ENCODE measurements at regions not wholly inside any gene's neighbourhood (a gene's known extent, or its start where the extent isn't known, plus 50 kb on each side); places are given as distances from the start of the nearest gene placed in this dataset.
"Not testable (repeated sequence)": the region's sequence is repeated elsewhere in the genome, so short reads cannot be mapped to it uniquely, and the experiment has no call there.

GRCh38 chr15:26045516-26045915 lies 182.4 kb upstream of the ATP10A start:
- H3K4me3 ChIP-seq (ENCODE audit: low read depth, low read length): no peak overlapping the region
- no peak for DNase-seq (ENCODE audit: low read depth)
- no peak for TF ChIP-seq MAX (IDR thresholded peaks at IDR 0.05; ENCODE audit: low read depth, low read length)
- no peak for TF ChIP-seq POLR2A (IDR thresholded peaks at IDR 0.05; ENCODE audit: extremely low read depth, insufficient read length)
- TF ChIP-seq MYC (IDR thresholded peaks at IDR 0.05; ENCODE audit: low read depth, low read length): no peak
- TF ChIP-seq CTCF (IDR thresholded peaks at IDR 0.05; ENCODE audit: low read depth, low read length): no peak

GRCh38 chr15:26043018-26043417 lies 179.9 kb upstream of the ATP10A start:
- TF ChIP-seq POLR2A (IDR thresholded peaks at IDR 0.05; ENCODE audit: extremely low read depth, insufficient read length) (no peak), MAX (IDR thresholded peaks at IDR 0.05; ENCODE audit: low read depth, low read length) (no peak), MYC (IDR thresholded peaks at IDR 0.05; ENCODE audit: low read depth, low read length) (no peak), CTCF (IDR thresholded peaks at IDR 0.05; ENCODE audit: low read depth, low read length) (no peak)
- no peak overlapping the region for H3K4me3 ChIP-seq (ENCODE audit: low read depth, low read length)
- no peak for DNase-seq (ENCODE audit: low read depth)

- no peak overlapping the region for H3K4me3 ChIP-seq (ENCODE audit: low read depth, low read length)
- TF ChIP-seq MYC (IDR thresholded peaks at IDR 0.05; ENCODE audit: low read depth, low read length): no peak
- TF ChIP-seq POLR2A (IDR thresholded peaks at IDR 0.05; ENCODE audit: extremely low read depth, insufficient read length): no peak
- TF ChIP-seq CTCF (IDR thresholded peaks at IDR 0.05; ENCODE audit: low read depth, low read length): no peak
- TF ChIP-seq MAX (IDR thresholded peaks at IDR 0.05; ENCODE audit: low read depth, low read length): no peak
- no peak for DNase-seq (ENCODE audit: low read depth)
These were observed 175.6 kb upstream of the ATP10A start for GRCh38 chr15:26038693-26039092.

- no peak for TF ChIP-seq MYC (IDR thresholded peaks at IDR 0.05; ENCODE audit: low read depth, low read length)
- TF ChIP-seq CTCF (IDR thresholded peaks at IDR 0.05; ENCODE audit: low read depth, low read length): no peak
- no peak for TF ChIP-seq MAX (IDR thresholded peaks at IDR 0.05; ENCODE audit: low read depth, low read length)
- no peak for TF ChIP-seq POLR2A (IDR thresholded peaks at IDR 0.05; ENCODE audit: extremely low read depth, insufficient read length)
- H3K4me3 ChIP-seq (ENCODE audit: low read depth, low read length): no peak overlapping the region
- DNase-seq (ENCODE audit: low read depth): no peak
These were observed 174.2 kb upstream of the ATP10A start for GRCh38 chr15:26037369-26037768.

- no peak for TF ChIP-seq MYC (IDR thresholded peaks at IDR 0.05; ENCODE audit: low read depth, low read length)
- no peak for TF ChIP-seq POLR2A (IDR thresholded peaks at IDR 0.05; ENCODE audit: extremely low read depth, insufficient read length)
- DNase-seq (ENCODE audit: low read depth): no peak
- H3K4me3 ChIP-seq (ENCODE audit: low read depth, low read length): no peak overlapping the region
These were observed 170.4 kb upstream of the ATP10A start for GRCh38 chr15:26033493-26033892.

- H3K4me3 ChIP-seq (ENCODE audit: low read depth, low read length): no peak overlapping the region
- TF ChIP-seq CTCF (IDR thresholded peaks at IDR 0.05; ENCODE audit: low read depth, low read length): no peak
- TF ChIP-seq MYC (IDR thresholded peaks at IDR 0.05; ENCODE audit: low read depth, low read length): no peak
- TF ChIP-seq POLR2A (IDR thresholded peaks at IDR 0.05; ENCODE audit: extremely low read depth, insufficient read length): no peak
- no peak for TF ChIP-seq MAX (IDR thresholded peaks at IDR 0.05; ENCODE audit: low read depth, low read length)
- no peak for DNase-seq (ENCODE audit: low read depth)
These were observed 169.2 kb upstream of the ATP10A start for GRCh38 chr15:26032162-26032846.

GRCh38 chr15:26029586-26029985 lies 166.5 kb upstream of the ATP10A start:
- DNase-seq (ENCODE audit: low read depth); H3K4me3 ChIP-seq (ENCODE audit: low read depth, low read length): not testable (repeated sequence)
